ENCODE measurements at regions not wholly inside any gene's neighbourhood (a gene's known extent, or its start where the extent isn't known, plus 50 kb on each side); places are given as distances from the start of the nearest gene placed in this dataset.

DNA sequence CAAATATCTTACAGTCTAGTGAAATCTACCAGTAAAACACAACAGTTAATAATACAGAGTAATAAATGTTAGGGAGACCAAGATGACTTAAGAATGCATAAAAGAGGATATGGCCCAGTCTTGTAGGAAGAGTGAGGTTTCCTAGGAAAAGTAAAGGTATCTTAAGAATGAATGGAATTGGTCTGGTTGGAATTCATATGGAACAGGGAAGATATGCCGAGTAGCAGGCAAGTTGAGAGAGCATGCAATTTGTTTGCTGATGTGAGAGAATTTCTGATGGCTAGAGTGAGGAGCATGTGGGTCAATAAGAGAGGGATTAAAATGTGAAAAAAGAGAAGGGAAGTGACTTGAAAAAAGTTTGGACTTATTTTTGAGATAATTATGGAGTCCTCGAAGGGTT lies 512.9 kb upstream of the ZEB2 start:
- no peak for DNase-seq
- in situ Hi-C loops (cut with HindIII; ENCODE audit: low pct_ligation_motif_present, low pct_unique_long_range_greater_than_20kb, low sequenced_read_pairs): no loop called here

GRCh38 chr2:145029873-145030272 lies 510.0 kb upstream of the ZEB2 start:
- no peak for DNase-seq
- in situ Hi-C loops (cut with HindIII; ENCODE audit: low pct_ligation_motif_present, low pct_unique_long_range_greater_than_20kb, low sequenced_read_pairs): no loop called here

DNA sequence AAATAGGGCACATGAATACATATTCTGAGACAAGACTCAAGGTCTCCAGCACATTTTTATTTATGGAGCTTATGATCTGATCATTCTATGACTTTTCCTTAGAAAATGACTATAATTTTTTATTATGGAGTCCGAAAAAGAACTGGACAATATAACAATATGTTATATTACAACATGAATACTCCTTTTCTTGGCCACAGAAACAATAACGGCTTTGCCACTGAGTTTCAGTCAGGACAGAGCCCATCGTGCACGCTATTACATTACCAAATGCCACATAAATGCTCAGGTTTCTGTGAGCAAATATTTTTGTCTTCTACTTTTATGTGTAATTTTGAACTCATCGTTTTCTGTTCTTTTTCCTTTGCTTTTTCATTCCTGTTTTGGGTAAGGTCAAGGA lies 509.2 kb upstream of the ZEB2 start:
- DNase-seq: no peak
- in situ Hi-C loops (cut with HindIII; ENCODE audit: low pct_ligation_motif_present, low pct_unique_long_range_greater_than_20kb, low sequenced_read_pairs): no loop called here

DNA sequence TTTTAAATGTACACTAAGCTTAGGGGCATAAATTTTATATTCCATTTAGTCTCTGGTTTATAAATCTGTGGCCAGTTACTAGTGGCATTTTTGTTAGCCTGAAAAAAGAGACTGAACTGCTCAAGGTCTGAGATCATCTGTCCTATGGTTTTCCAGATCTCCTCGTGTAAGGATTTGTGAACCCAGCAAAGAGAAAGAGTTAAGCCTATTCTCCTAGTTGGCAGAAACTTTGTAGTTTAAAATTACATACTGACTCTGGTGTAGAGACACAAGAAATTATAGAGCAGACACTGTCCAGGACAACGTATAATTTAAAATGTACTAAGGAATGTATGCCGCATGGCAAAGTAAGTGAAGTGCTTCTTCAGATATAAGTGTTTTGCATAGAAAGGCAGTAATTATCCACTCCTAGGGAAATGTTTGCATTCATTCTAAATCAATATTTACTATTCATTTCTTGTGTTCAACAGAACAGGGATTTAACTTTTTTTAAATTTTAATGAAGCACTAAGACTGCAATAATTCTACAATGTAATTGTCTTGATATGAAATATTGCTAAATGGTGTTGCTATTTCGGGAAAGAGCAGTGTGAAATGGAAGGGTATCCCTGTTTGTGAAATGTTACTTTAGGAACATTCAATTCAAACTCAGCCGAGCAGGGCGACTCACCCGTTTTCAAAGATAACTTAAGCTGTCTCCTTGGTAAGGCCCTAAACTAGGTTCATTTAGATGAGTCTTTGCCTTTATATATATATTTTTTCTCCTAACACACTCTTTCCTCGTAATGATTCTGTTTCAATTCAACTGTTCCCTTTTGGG lies 508.4 kb upstream of the ZEB2 start:
- DNase-seq: no peak
- in situ Hi-C loops (cut with HindIII; ENCODE audit: low pct_ligation_motif_present, low pct_unique_long_range_greater_than_20kb, low sequenced_read_pairs): no loop called here

GRCh38 chr2:145026456-145027455 lies 506.8 kb upstream of the ZEB2 start:
- no peak for DNase-seq
- in situ Hi-C loops (cut with HindIII; ENCODE audit: low pct_ligation_motif_present, low pct_unique_long_range_greater_than_20kb, low sequenced_read_pairs): no loop called here

DNA sequence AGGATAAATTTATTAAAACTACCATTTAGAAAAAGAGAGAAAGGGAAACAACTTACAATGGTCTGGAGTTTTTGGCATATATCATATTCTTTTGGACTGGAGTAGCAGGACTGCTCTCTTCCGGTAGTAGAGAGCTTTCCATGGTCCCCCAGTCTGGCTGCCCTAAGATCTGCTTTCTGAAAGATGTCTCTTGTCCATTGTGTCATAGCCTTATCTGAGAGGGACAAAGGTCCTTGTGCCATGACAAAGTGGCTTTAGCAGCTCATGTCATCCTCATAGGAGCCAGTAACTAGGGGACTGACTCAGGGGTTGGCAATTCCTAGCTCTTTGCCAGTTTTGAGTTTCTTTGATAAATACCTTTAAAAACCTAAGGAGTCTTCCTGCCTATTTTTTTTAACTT lies 505.5 kb upstream of the ZEB2 start:
- in situ Hi-C loops (cut with HindIII; ENCODE audit: low pct_ligation_motif_present, low pct_unique_long_range_greater_than_20kb, low sequenced_read_pairs): no loop called here
- no peak for DNase-seq

GRCh38 chr2:145023334-145023934 lies 503.5 kb upstream of the ZEB2 start:
- no peak for DNase-seq

GRCh38 chr2:145022666-145023333 lies 502.9 kb upstream of the ZEB2 start:
- DNase-seq: peak; percentile 50
- in situ Hi-C loops (cut with HindIII; ENCODE audit: low pct_ligation_motif_present, low pct_unique_long_range_greater_than_20kb, low sequenced_read_pairs): no loop called here

More at GRCh38 chr2:145023334-145023934, 503.5 kb upstream of the ZEB2 start:
- in situ Hi-C loops (cut with HindIII; ENCODE audit: low pct_ligation_motif_present, low pct_unique_long_range_greater_than_20kb, low sequenced_read_pairs): no loop called here

- in situ Hi-C loops (cut with HindIII; ENCODE audit: low pct_ligation_motif_present, low pct_unique_long_range_greater_than_20kb, low sequenced_read_pairs): no loop called here
- DNase-seq: no peak
Observed at GRCh38 chr2:145021962-145022665, 502.2 kb upstream of the ZEB2 start.

DNA sequence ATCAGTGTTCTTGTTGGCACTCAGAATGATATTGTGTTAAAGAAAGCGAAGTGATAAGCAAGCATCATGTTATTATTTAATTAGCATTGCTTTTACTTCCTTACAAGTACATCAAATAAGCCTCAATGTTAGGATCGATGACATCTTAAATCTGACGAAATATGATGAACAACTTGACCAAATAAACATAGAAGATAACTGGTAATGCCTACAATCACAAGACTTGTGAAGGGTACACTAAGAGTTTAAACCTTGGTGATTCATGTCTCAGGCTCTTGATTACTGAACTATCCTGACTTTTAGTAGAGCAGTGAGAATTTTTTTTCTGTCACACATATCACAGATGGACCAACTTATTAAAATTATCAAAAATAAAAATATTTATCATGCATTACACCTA lies 500.8 kb upstream of the ZEB2 start:
- DNase-seq: no peak
- in situ Hi-C loops (cut with HindIII; ENCODE audit: low pct_ligation_motif_present, low pct_unique_long_range_greater_than_20kb, low sequenced_read_pairs): no loop called here

- DNase-seq: no peak
- in situ Hi-C loops (cut with HindIII; ENCODE audit: low pct_ligation_motif_present, low pct_unique_long_range_greater_than_20kb, low sequenced_read_pairs): no loop called here
Observed at GRCh38 chr2:145020139-145020538, 500.2 kb upstream of the ZEB2 start.

- in situ Hi-C loops (cut with HindIII; ENCODE audit: low pct_ligation_motif_present, low pct_unique_long_range_greater_than_20kb, low sequenced_read_pairs): no loop called here
- DNase-seq: no peak
Observed at GRCh38 chr2:145018502-145018901, 498.6 kb upstream of the ZEB2 start.

GRCh38 chr2:145017149-145017548 lies 497.2 kb upstream of the ZEB2 start:
- in situ Hi-C loops (cut with HindIII; ENCODE audit: low pct_ligation_motif_present, low pct_unique_long_range_greater_than_20kb, low sequenced_read_pairs): no loop called here
- no peak for DNase-seq

GRCh38 chr2:145016711-145017110 lies 496.8 kb upstream of the ZEB2 start:
- in situ Hi-C loops (cut with HindIII; ENCODE audit: low pct_ligation_motif_present, low pct_unique_long_range_greater_than_20kb, low sequenced_read_pairs): no loop called here
- DNase-seq: no peak

DNA sequence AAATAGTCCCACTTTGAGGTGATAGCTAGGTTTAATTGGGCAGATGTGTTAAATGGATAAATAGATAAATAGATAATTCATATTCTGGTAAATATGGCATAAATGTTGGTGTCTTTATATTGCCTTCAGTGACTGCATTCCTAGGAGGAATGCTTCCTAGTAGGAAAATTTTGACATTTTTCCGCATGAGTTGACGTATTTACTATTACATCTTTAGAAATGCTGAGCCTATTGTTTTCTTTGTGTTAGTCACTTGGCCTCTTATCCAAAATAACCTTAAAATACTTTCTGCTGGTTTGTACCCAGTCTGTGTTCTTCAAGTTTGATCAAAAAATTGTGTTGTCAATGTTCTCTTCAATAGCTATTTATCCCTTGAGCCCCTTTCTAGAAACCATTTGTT lies 495.6 kb upstream of the ZEB2 start:
- in situ Hi-C loops (cut with HindIII; ENCODE audit: low pct_ligation_motif_present, low pct_unique_long_range_greater_than_20kb, low sequenced_read_pairs): no loop called here
- DNase-seq: no peak

DNA sequence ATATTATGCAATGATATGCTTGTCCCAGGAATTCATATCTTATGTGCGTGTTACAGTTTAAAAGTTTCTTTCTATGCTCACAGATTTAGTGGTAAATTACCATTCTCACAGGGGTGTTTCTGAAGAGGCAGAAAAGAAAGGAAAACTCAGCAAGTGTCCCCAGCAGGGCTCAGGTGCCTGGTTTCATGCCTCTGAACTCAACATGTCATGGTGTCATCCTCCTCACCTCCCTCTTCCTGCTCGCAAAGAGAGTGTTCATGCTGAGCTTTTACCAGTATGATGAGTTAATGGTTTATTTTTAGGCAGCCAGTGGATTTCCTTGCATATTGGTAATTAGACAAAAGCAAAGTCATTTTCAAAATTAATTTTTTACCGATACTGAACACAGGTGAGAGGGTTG lies 492.9 kb upstream of the ZEB2 start:
- in situ Hi-C loops (cut with HindIII; ENCODE audit: low pct_ligation_motif_present, low pct_unique_long_range_greater_than_20kb, low sequenced_read_pairs): no loop called here
- DNase-seq: no peak

- DNase-seq: no peak
- in situ Hi-C loops (cut with HindIII; ENCODE audit: low pct_ligation_motif_present, low pct_unique_long_range_greater_than_20kb, low sequenced_read_pairs): no loop called here
Observed at GRCh38 chr2:145012214-145012670, 492.3 kb upstream of the ZEB2 start.

- no peak for DNase-seq
- in situ Hi-C loops (cut with HindIII; ENCODE audit: low pct_ligation_motif_present, low pct_unique_long_range_greater_than_20kb, low sequenced_read_pairs): no loop called here
Observed at GRCh38 chr2:145010635-145011034, 490.7 kb upstream of the ZEB2 start.
